ENCODE measurements at regions not wholly inside any gene's neighbourhood (a gene's known extent, or its start where the extent isn't known, plus 50 kb on each side); places are given as distances from the start of the nearest gene placed in this dataset.

DNA sequence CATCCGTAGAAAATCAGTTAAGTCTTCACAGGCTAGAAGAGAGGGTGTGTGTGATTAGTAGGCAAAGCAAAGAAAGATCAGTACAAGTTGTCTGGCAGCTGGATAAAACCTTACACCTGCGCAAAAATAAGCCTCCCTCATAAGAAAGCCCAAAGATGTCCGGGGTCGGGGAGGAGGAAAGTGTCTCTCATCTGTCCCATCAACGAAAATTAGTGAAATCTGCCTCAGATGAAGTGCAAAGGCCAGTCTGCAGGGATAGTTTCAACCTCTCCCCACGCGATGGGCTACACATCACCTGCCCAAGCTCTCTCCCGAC is 333.9 kb downstream of the SRGAP2C start:
- TF ChIP-seq, protein P1, sequence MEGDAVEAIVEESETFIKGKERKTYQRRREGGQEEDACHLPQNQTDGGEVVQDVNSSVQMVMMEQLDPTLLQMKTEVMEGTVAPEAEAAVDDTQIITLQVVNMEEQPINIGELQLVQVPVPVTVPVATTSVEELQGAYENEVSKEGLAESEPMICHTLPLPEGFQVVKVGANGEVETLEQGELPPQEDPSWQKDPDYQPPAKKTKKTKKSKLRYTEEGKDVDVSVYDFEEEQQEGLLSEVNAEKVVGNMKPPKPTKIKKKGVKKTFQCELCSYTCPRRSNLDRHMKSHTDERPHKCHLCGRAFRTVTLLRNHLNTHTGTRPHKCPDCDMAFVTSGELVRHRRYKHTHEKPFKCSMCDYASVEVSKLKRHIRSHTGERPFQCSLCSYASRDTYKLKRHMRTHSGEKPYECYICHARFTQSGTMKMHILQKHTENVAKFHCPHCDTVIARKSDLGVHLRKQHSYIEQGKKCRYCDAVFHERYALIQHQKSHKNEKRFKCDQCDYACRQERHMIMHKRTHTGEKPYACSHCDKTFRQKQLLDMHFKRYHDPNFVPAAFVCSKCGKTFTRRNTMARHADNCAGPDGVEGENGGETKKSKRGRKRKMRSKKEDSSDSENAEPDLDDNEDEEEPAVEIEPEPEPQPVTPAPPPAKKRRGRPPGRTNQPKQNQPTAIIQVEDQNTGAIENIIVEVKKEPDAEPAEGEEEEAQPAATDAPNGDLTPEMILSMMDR (IDR thresholded peaks at IDR 0.05; ENCODE audit: low read depth, low read length): no peak
- TF ChIP-seq POLR2A (IDR thresholded peaks at IDR 0.05; ENCODE audit: extremely low read depth, insufficient read length): no peak

Measured in NB4 (cell line).